Adipocyte (in vitro differentiated cells): ENCODE measurements at regions not wholly inside any gene's neighbourhood (a gene's known extent, or its start where the extent isn't known, plus 50 kb on each side); places are given as distances from the start of the nearest gene placed in this dataset.

ENCODE experiments used
- DNase-seq: peaks from one replicate; pipeline ENCODE4 v3.0.0-alpha.2; 2015; ENCODE audit warnings: low read depth
- H3K27me3 ChIP-seq: replicated peaks from 2 replicates; pipeline ENCODE4 v1.7.0; 2013; ENCODE audit warnings: mild to moderate bottlenecking, low read length, moderate library complexity; ENCODE audit not compliant: control insufficient read depth, insufficient read depth
- H3K36me3 ChIP-seq: 2 replicates; pipeline ENCODE4 v1.7.0; 2013; ENCODE audit warnings: low read length, mild to moderate bottlenecking, moderate library complexity; ENCODE audit not compliant: control insufficient read depth, insufficient read depth, severe bottlenecking
- H3K4me1 ChIP-seq: 2 replicates; pipeline ENCODE4 v1.7.0; 2013; ENCODE audit warnings: mild to moderate bottlenecking, low read length, moderate library complexity; ENCODE audit not compliant: control insufficient read depth, insufficient read depth
- H3K4me3 ChIP-seq: 2 replicates; pipeline ENCODE4 v1.7.0; 2013; ENCODE audit warnings: mild to moderate bottlenecking, low read length, moderate library complexity
- H3K9ac ChIP-seq: 2 replicates; pipeline ENCODE4 v1.7.0; 2013; ENCODE audit warnings: mild to moderate bottlenecking, low read length, moderate library complexity
- H3K9me3 ChIP-seq: 2 replicates; pipeline ENCODE4 v1.7.0; 2013; ENCODE audit warnings: mild to moderate bottlenecking, low read length, moderate library complexity; ENCODE audit not compliant: control insufficient read depth

- H3K9me3 ChIP-seq = peaks cover 5% of the 10 kb centered on the region
- DNase-seq = no peak
- no peak overlapping the region for H3K9ac ChIP-seq
- no peak overlapping the region for H3K4me3 ChIP-seq
- no peaks in the 10 kb centered on the region for H3K4me1 ChIP-seq
- no peaks in the 10 kb centered on the region for H3K27me3 ChIP-seq
- no peaks in the 10 kb centered on the region for H3K36me3 ChIP-seq
These were observed 132.6 kb downstream of the ANKRD50 start for GRCh38 chr4:124579896-124580295.

- no peak for DNase-seq
- peaks cover 2% of the 10 kb centered on the region for H3K9me3 ChIP-seq
- no peak overlapping the region for H3K9ac ChIP-seq
- no peaks in the 10 kb centered on the region for H3K27me3 ChIP-seq
- no peak overlapping the region for H3K4me3 ChIP-seq
- H3K4me1 ChIP-seq = no peaks in the 10 kb centered on the region
- H3K36me3 ChIP-seq = no peaks in the 10 kb centered on the region
These were observed 128.7 kb downstream of the ANKRD50 start for GRCh38 chr4:124583797-124584196.

- H3K9me3 ChIP-seq = peaks cover 2% of the 10 kb centered on the region
- no peak overlapping the region for H3K4me3 ChIP-seq
- no peaks in the 10 kb centered on the region for H3K27me3 ChIP-seq
- no peak for DNase-seq
- no peaks in the 10 kb centered on the region for H3K4me1 ChIP-seq
- no peaks in the 10 kb centered on the region for H3K36me3 ChIP-seq
- no peak overlapping the region for H3K9ac ChIP-seq
These were observed 122.7 kb downstream of the ANKRD50 start for GRCh38 chr4:124589786-124590185.

- no peaks in the 10 kb centered on the region for H3K4me1 ChIP-seq
- no peak overlapping the region for H3K9ac ChIP-seq
- H3K9me3 ChIP-seq = peaks cover 2% of the 10 kb centered on the region
- no peaks in the 10 kb centered on the region for H3K27me3 ChIP-seq
- H3K4me3 ChIP-seq = no peak overlapping the region
- no peaks in the 10 kb centered on the region for H3K36me3 ChIP-seq
- DNase-seq = no peak
These were observed 122.1 kb downstream of the ANKRD50 start for GRCh38 chr4:124590480-124590879.

- Histone ChIP-seq H3K9me3 (peaks cover 2% of the 10 kb centered on the region), H3K4me1 (no peaks in the 10 kb centered on the region), H3K27me3 (no peaks in the 10 kb centered on the region), H3K4me3 (no peak overlapping the region), H3K36me3 (no peaks in the 10 kb centered on the region), H3K9ac (no peak overlapping the region)
- no peak for DNase-seq
These were observed 120.9 kb downstream of the ANKRD50 start for GRCh38 chr4:124591637-124592036.

GRCh38 chr4:124593494-124593893, 119.0 kb downstream of the ANKRD50 start:
- no peak overlapping the region for H3K9ac ChIP-seq
- H3K27me3 ChIP-seq = no peaks in the 10 kb centered on the region
- no peak for DNase-seq
- no peak overlapping the region for H3K4me3 ChIP-seq
- no peaks in the 10 kb centered on the region for H3K36me3 ChIP-seq
- no peaks in the 10 kb centered on the region for H3K4me1 ChIP-seq
- no peaks in the 10 kb centered on the region for H3K9me3 ChIP-seq

- Histone ChIP-seq H3K9ac (no peak overlapping the region), H3K36me3 (no peaks in the 10 kb centered on the region), H3K27me3 (no peaks in the 10 kb centered on the region), H3K4me3 (no peak overlapping the region), H3K9me3 (no peaks in the 10 kb centered on the region), H3K4me1 (no peaks in the 10 kb centered on the region)
- DNase-seq = no peak
These were observed 117.6 kb downstream of the ANKRD50 start for GRCh38 chr4:124594945-124595344.

GRCh38 chr4:124596816-124597215, 115.7 kb downstream of the ANKRD50 start:
- no peak for DNase-seq
- no peaks in the 10 kb centered on the region for H3K4me1 ChIP-seq
- H3K9me3 ChIP-seq = no peaks in the 10 kb centered on the region
- H3K27me3 ChIP-seq = no peaks in the 10 kb centered on the region
- H3K9ac ChIP-seq = no peak overlapping the region
- H3K4me3 ChIP-seq = no peak overlapping the region
- no peaks in the 10 kb centered on the region for H3K36me3 ChIP-seq

GRCh38 chr4:124610211-124610610, 102.3 kb downstream of the ANKRD50 start:
- H3K9ac ChIP-seq = no peak overlapping the region
- no peaks in the 10 kb centered on the region for H3K27me3 ChIP-seq
- no peaks in the 10 kb centered on the region for H3K9me3 ChIP-seq
- DNase-seq = no peak
- H3K36me3 ChIP-seq = peaks cover 5% of the 10 kb centered on the region
- no peak overlapping the region for H3K4me3 ChIP-seq
- no peaks in the 10 kb centered on the region for H3K4me1 ChIP-seq
